HG03521 (cell line): ENCODE measurements at regions not wholly inside any gene's neighbourhood (a gene's known extent, or its start where the extent isn't known, plus 50 kb on each side); places are given as distances from the start of the nearest gene placed in this dataset.
"Not testable (repeated sequence)": the region's sequence is repeated elsewhere in the genome, so short reads cannot be mapped to it uniquely, and the experiment has no call there.

ENCODE experiments used
- ATAC-seq: cut with Tn5 transposase; IDR thresholded peaks from one replicate; pipeline ENCODE4 v1.9.1; 2021; ENCODE audit warnings: mild to moderate bottlenecking, moderate library complexity; ENCODE audit not compliant: unreplicated experiment

DNA sequence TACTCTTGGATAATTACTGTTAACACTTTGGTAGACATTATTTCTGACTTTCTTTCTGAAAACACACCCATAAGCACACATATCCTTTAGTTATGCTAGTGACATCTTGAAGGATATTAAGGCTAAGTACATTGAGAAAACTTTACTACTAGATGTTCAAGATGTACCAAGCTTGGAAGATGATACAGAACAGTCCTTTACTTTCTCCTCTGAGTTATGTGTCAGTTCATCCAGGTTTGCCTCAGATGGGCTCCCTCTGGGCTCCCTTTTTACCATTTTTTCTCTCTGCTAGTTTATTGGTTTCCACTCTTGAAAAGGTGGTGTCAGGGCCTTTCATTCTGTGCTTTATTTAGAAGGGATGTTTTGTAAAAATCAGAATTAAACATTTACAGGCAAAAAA is 172.3 kb downstream of the S1PR1 start:
- no peak for ATAC-seq

DNA sequence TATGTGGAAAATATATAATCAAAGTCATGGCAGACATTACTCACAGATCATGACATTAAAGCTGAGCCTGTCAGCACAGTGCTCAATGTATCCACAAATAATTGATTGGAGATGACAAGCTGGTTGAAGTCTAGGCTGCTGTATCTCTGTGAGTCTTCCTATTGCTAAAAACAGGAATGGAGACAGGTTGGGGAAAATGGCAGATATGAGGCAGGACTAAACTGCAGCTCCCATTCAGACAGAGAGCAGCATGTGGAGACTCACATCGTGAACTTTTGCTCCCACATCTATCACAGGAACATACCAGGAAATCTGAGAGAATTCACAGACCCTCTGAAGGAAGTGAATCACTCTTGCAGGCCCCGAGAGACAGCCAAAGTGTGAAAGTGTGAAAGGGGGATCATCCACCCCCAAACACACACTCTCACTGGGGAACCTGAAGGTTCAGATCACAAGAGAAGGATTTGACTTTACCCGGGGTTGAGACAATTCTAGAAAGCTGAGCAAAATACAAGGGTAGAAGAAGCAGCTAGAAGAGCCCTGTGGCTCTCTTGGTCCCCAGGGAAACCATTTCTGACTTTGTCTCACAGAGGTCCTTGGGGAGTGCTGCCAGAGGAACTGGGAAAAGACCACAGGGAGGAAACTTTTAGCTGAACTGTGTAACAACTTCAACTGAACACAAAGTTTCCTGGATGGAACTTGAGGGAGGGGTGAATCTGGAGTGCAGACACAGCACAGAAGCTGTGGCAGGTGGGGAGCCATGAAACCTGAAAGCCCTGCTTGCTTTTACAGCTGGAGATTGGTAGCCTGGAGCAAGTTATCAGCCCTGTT is 173.4 kb downstream of the S1PR1 start:
- ATAC-seq, result peak; percentile 31

DNA sequence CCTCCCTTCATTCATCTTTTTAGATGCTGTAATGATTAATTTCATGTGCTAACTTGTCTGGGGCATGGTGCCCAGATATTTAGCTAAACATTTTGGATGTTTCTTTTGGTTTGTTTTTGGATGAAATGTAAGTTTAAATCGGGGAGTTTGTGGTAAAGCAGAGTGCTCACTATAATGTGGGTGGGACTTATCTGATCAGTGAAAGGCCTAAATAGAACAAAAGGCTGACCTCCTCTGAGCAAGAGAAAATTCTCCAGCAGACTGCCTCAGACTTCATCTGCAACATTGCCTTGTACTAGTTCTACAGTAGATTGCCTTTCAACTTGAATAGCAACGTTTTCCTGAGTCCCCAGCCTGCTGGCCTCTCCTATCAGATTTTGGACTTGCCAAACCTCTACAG is 183.6 kb downstream of the S1PR1 start:
- no peak for ATAC-seq

DNA sequence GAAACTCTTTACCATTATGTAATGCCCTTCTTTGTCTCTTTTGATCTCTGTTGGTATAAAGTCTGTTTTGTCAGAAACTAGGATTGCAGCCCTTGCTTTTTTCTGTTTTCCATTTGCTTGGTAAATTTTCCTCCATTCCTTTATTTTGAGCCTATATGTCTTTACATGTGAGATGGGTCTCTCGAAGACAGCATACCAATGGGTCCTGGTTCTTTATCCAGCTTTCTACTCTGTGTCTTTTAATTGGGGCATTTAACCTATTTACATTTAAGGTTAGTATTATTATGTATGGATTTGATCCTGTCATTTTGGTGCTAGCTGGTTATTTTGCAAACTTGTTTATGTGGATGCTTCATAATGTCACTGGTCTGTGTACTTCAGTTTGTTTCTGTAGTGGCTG is 191.3 kb downstream of the S1PR1 start:
- not testable (repeated sequence) for ATAC-seq

DNA sequence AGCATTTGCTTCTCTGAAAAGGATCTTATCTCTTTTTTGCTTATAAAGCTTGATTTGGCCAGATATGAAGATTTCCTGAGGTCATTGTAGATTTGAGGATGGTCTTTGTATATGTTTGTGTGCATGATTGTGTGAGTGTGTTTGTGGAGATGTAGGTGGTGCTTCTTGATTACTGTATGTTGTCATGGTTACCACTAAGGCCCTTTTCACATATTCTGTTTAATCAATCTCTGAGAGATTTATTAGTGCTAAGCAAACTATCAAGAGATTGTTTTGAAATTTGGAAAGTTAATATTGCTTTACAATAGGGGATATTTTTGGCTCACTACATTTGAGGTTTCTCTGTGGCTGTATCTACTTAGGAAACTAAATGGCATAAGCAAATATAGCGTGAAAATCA is 191.7 kb downstream of the S1PR1 start:
- no peak for ATAC-seq

DNA sequence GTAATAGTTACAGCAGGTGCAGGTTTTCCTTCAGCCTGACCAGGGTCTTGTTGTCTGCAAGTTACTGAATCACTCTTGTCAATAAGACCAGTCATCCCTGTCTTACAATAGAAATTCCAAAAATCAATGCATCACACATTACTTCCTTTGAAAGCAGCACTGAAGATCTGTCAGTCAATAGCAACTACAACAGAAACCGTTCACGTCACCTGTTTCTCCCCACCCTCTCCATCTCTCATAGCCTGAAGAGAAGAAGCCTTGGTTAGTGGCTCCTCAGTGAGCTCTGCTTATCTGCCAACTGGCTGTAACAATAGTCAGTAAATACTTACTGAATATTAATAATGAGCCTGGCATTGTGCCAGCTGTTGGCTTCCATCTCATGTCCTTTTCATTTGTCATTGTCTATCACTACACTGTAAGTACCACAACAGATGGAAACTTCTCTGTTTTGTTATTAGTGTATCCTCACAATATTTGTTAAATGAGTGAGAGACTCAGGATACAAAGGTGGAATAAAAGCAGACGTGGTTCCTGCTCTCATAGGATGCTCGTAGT is 195.2 kb downstream of the S1PR1 start:
- ATAC-seq, result peak; percentile 52

DNA sequence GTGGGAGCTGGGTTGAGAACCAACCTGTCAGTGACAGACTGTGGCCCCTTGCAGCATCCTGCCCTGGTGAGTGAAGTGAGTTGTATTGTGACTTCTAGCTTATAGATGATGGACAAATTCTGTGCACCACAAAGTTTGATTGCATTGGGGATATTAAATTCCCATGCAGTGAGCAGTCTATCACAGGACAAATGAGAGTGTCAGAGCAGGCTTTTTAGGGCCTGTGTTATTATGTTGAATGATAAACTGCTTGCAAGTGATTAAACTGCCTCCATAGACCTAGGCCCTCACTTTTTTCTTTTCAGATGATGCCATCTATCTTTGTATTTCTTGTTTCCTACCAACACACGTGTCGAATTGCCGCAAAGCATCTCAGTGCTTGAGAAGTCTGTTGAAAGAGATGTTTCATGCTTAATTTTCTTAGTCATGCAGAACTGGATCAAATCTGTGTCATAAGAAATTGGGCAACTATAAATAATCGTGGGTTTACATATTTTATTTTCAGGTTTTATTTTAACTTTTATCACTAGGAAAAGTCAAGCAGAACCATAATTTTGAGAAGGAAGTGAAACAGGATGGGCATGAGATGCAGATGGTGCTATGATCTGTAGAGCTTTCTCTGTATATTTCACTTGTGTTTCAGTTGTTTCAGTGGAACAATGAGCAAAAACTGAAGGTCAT is 199.2 kb downstream of the S1PR1 start:
- peak; percentile 46 for ATAC-seq

DNA sequence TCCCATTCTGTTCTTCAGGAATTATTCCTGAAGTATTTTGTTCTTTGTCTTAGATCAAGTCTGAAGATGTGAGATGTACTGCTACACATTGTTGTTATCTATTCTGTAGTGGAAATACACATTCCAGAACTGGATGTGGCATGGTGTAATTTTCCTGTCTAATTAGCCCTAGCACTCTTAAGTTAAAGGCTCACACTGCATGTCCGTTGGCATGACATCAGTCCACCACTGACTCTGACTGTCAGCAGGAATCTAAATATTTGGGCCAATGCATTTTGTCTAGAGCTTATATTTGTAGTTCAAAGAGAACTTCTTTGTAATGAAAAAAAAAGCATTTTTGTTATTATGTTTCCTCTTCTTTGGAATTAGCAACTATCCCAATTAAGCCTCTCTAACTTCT is 201.0 kb downstream of the S1PR1 start:
- ATAC-seq, result no peak

DNA sequence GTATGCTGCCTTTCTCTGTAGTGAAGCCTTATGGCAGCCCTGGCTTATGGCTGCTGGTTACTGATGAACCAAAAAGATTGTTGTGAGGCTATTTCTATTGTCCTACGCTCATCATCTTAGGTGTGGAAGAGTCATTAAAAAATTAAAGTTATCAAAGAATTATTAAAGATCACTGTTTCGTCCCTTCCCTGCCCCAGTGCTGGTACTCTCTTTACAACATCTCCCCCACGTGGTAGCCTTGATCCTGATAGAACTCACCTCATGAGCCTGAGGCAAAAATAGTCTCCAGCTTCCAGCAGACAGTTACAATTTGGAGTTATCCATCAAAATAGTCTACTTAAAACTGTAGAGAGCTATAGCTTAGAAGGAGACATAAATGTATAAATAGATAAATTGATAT is 201.5 kb downstream of the S1PR1 start:
- ATAC-seq, result no peak

DNA sequence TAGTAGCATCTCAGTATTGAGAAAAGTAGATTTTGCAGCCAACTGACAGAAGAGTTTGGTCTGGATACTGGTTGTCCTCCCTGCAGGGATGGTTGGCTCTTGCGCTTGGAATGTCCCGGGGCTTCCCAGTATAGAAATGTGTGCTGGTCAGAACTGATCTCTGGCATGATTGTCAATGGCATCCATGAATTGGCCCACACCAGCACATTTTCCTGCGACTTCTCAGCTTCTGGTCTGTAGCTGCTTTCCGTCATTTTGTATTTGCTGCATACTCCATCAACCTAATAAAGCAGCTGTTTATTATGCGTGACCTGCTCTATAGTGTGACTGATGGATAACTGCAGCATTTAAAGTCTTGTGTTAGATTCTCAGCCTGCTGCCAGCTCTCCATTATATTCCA is 203.7 kb downstream of the S1PR1 start:
- no peak for ATAC-seq

DNA sequence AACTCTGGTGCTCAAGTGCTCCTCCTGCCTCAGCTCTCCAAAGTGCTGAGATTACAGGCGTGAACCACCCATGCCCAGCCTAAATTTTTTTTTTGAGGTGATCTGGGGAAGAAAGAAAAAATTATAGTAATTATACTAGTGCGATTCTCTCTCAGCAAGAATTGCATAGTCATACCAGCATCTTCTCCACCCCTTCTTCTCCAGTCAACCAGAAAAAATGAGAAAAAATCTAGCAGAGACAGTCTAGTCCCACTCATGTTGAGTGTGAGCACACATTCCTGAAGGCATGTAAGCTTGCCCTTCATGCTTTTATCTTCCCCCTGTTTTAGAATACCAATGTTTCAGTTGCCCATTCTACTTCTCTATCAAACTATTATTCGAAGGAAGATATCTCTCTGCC is 207.6 kb downstream of the S1PR1 start:
- ATAC-seq, result no peak

DNA sequence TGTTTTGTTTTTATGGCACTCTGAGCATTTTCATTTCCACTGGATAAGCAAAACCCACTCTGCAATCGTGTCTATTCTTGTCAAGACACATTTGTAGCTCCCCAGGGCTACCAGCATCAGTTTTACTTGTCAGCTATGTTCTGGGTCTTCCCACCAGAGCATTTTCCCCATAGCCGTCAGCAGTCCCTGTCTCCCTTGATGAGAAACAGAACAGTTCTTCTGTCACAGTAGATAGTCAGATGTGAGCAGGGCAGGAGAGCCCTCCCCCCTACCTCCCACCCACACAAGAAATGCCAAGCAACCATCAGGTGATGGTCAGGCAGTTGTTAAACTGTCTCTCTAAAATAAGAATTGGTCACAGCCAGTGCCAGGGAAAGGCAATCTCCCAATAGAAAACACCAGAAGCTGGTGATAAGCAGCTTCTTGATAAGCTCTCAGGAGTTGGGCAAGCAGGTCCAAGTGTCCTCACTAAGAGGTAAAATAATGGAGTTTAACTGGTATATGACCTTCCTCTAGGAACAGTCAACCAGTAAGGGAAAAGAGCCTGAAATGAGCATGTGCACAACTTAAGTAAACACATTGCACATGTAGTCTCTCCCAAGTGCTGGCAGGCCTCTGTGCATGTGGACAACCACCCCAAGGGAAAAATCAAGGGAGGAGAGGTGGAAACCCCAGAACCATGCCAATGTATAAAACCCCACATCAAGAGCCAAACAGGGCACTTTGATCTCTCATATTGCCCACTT is 208.2 kb downstream of the S1PR1 start:
- no peak for ATAC-seq

DNA sequence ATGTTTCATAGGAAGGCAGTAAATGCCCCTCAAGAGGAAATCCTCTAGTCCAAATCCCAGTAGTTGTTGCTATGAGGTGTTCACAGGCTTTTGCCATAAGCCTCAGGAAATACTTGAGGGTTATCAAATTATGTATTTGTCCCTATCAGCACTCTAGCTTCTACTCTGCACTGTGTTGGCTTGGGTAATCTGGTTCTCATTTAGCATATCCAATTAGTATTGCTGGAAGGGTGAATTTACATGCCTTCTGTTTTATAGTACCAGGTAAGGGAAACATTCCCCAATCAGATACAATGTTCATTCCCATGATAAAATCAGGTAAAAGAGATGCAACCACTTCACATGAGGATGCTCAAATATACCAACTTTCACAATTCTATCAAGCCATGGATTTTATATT is 211.2 kb downstream of the S1PR1 start:
- no peak for ATAC-seq

DNA sequence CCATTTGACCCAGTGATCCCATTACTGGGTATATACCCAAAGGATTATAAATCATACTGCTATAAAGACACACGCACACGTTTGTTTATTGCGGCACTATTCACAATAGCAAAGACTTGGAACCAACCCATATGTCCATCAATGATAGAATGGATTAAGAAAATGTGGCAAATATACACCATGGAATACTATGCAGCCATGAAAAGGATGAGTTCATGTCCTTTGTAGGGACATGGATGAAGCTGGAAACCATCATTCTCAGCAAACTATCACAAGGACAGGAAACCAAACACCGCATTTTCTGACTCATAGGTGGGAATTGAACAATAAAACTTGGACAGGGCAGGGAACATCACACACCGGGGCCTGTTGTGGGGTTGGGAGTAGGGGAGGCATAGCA is 213.9 kb downstream of the S1PR1 start:
- ATAC-seq, result not testable (repeated sequence)

DNA sequence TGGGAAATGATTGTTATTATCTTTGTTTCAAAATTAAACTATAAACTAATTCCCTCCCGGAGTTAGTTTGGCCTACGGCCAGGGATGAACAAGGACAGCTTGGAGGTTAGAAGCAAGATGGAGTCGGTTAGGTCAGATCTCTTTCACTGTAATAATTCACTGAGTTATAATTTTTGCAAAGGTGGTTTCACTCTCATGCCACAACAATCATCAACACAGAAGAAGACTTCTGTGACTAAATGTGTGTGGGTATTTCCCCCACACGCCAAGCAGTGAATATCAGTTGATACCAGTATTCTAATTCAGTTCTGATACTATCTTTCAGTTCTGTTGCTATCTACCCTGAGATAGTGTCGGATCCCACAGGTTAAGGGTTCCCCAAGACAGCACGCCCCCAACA is 215.1 kb downstream of the S1PR1 start:
- ATAC-seq, result peak; percentile 61

DNA sequence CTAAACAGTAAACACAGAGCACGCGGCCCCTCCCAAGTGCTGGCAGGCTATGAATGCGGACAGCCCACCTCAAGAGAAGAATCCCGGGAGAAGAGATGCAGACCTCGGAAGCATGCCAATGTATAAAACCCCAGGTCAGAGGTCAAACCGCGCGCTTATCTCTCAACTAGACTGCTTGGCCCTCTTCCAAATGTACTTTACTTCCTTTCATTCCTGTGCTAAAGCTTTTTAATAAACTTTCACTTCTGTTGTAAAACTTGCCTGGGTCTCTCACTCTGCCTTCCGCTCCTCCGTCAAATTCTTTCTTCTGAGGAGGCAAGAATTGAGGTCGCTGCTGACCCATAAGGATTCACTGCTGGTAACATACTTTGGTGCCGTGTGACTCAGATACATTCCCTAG is 216.0 kb downstream of the S1PR1 start:
- no peak for ATAC-seq

DNA sequence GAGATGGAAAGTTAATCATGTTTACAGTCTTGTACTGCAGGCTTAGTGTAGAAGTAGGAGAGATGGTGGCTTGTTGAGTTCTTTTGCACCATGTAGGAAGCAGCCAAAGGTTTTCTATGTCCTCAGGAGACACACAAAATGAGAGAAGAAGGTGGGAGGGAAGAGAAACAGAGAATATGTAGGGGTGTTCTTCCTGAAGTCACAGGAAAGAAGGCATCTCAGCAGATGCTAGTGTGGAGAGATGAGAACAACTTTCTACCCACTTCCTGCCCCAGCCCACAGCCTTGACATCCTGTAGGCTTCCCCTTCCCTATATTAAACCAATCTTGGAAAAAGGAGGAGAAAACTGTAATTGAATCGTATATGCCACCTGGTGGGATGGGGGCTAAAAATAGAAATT is 217.0 kb downstream of the S1PR1 start:
- no peak for ATAC-seq

DNA sequence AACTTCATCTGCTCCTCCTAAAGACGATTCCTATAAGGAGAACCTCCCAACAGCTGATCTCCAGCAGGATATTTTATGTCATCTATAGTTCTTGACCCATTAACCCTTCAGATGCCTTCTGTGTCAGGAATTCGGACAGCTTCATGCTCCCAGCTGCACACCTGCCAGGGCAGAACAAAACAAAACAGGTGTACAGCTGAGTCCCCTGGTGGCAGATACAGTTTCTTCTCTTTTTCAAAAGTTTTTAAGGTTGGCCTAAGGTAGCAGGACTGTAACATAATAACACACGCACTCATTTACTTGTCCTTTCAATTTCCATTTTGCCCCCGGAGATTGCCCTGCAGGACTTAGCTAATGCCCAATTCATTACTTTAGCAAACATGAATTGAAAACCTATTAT is 218.3 kb downstream of the S1PR1 start:
- ATAC-seq, result peak; percentile 37

DNA sequence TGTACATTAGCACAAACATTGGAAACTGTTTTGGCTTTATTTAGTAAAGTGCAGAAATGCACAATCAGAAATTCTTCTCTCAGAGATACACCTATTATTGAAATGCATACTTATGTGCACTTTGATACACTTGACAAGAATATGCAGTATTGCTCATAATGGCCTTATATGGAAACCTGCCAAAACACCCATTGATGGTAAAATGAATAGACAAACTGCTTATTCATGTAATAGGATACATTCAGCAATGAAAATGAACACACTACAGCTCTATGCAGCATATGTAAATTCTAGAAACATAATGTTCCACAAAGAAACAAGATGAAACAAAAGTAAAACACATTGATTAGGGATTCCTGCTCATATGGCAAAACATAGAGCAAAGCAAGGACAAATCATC is 223.9 kb downstream of the S1PR1 start:
- no peak for ATAC-seq

DNA sequence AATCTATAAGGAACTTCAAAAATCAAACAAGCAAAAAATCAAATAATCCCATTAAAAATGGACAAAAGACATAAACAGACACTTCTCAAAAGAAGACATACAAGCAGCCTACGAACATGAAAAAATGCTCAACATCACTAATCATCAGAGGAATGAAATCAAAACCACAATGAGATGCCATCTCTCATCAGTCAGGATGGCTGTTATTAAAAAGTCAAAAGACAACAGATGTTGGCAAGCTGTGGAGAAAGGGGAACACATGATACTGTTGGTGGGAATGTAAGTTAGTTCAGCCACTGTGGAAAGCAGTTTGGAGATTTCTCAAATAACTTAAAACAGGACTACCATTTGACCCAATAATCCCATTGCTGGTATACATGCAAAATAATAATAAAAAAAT is 226.4 kb downstream of the S1PR1 start:
- ATAC-seq, result no peak

DNA sequence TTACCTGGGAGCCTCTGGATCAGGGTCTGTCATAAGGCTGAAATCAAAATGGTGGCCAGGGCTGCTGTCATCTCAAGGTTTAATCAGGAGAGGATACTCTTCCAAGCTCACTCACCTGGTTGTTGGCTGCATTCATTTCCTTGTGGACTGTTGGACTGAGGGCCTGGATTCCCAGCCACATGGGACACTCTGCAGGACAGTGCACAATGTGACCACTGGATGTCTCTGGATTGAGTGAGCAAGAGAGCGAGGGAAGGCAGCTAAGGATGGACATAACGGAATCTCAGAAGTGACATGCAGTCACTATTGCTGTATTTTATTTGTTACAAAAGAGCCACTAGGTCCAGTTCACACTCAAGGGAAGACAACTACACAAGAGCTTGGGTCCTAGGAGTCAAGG is 229.1 kb downstream of the S1PR1 start:
- no peak for ATAC-seq
